H1 (cell line): ENCODE measurements at regions not wholly inside any gene's neighbourhood (a gene's known extent, or its start where the extent isn't known, plus 50 kb on each side); places are given as distances from the start of the nearest gene placed in this dataset.

ENCODE experiments used
- CTCF ChIA-PET: fragments of 300-600 bp; sonication (Branson Sonifier 250); formaldehyde crosslinking; loops from one replicate; lab custom pipeline; 2021; ENCODE audit not compliant: partially characterized antibody; lab: Charles Lee
- POLR2A ChIA-PET: fragments of 300-600 bp; sonication (Branson Sonifier 250); formaldehyde crosslinking; loops from one replicate; lab custom pipeline; 2021; ENCODE audit warnings: inconsistent platforms; ENCODE audit not compliant: partially characterized antibody; lab: Charles Lee
- DNase-seq, 2 experiments: peaks; one replicate each; pipeline versions ENCODE4 v3.0.0 to v3.0.0-alpha.2; 2010 to 2022; ENCODE audit warnings: low spot score in 2 of 2, low read depth in 1 of 2, mixed read lengths in 1 of 2
- FAIRE-seq: peaks from 2 replicates; lab custom pipeline; 2011; peaks lifted over from hg19 to GRCh38; lab: Jason Lieb, UNC
- H2AFZ ChIP-seq: 2 replicates; pipeline ENCODE4 v1.8.1; 2012; ENCODE audit warnings: low read length, inconsistent platforms
- H2AK5ac ChIP-seq: 2 replicates; pipeline ENCODE4 v1.6.1; 2013; ENCODE audit warnings: low read depth, low read length
- H2BK120ac ChIP-seq: replicated peaks from 2 replicates; pipeline ENCODE3; 2013; ENCODE audit warnings: low read depth, low read length, inconsistent platforms
- H2BK12ac ChIP-seq: 2 replicates; pipeline ENCODE4 v1.6.1; 2013; ENCODE audit warnings: low read depth, low read length
- H2BK15ac ChIP-seq: 2 replicates; pipeline ENCODE4 v1.6.1; 2013; ENCODE audit warnings: low read length
- H2BK20ac ChIP-seq: 2 replicates; pipeline ENCODE4 v1.6.1; 2013; ENCODE audit warnings: low read length
- H2BK5ac ChIP-seq: 2 replicates; pipeline ENCODE4 v1.6.1; 2013; ENCODE audit warnings: low read depth, low read length
- H3K14ac ChIP-seq: 2 replicates; pipeline ENCODE4 v1.6.1; 2013; ENCODE audit warnings: inconsistent platforms; ENCODE audit not compliant: insufficient read length
- H3K18ac ChIP-seq: 2 replicates; pipeline ENCODE4 v1.6.1; 2013; ENCODE audit warnings: low read length; ENCODE audit errors: extremely low read depth
- H3K23ac ChIP-seq: 2 replicates; pipeline ENCODE4 v1.6.1; 2013; ENCODE audit warnings: inconsistent platforms; ENCODE audit not compliant: insufficient read length
- H3K23me2 ChIP-seq: 2 replicates; pipeline ENCODE4 v1.6.1; 2013; ENCODE audit warnings: low read depth, low read length
- H3K27ac ChIP-seq: 2 replicates; pipeline ENCODE4 v1.6.1; 2011; ENCODE audit warnings: low read depth, low read length, inconsistent platforms
- H3K27me3 ChIP-seq, 4 experiments: replicated peaks in 1 of 4; 1 replicate in 1 of 4; 2 replicates in 3 of 4; pipeline versions ENCODE4 v1.6.1 to v1.8.1; 2011 to 2013; ENCODE audit warnings: low read length in 3 of 4, mild to moderate bottlenecking in 3 of 4, inconsistent platforms in 2 of 4, mixed read lengths in 2 of 4, moderate library complexity in 1 of 4; ENCODE audit not compliant: control insufficient read depth in 3 of 4, insufficient read depth in 3 of 4; ENCODE audit errors: extremely low read depth in 1 of 4
- H3K36me3 ChIP-seq, 4 experiments: 2 replicates each; pipeline versions ENCODE4 v1.6.1 to v1.8.1; 2011 to 2013; ENCODE audit warnings: mild to moderate bottlenecking in 4 of 4, low read length in 3 of 4, moderate library complexity in 2 of 4, control low read depth in 1 of 4, inconsistent platforms in 1 of 4; ENCODE audit not compliant: insufficient read depth in 4 of 4, control insufficient read depth in 2 of 4
- H3K4ac ChIP-seq: replicated peaks from 2 replicates; pipeline ENCODE3; 2013; ENCODE audit warnings: low read length, low read depth, mixed read lengths, inconsistent platforms; ENCODE audit not compliant: insufficient read length
- H3K4me1 ChIP-seq, 4 experiments: replicated peaks in 1 of 4; 1 replicate in 1 of 4; 2 replicates in 3 of 4; pipeline versions ENCODE4 v1.6.1 to v1.8.1; 2011 to 2013; ENCODE audit warnings: low read length in 3 of 4, inconsistent platforms in 2 of 4, mixed read lengths in 1 of 4; ENCODE audit not compliant: insufficient read depth in 4 of 4, control insufficient read depth in 3 of 4
- H3K4me2 ChIP-seq, 2 experiments: 2 replicates each; pipeline versions ENCODE4 v1.6.1 to v1.8.1; 2011 to 2013; ENCODE audit warnings: low read depth in 2 of 2, low read length in 2 of 2, control low read depth in 1 of 2, inconsistent platforms in 1 of 2, mild to moderate bottlenecking in 1 of 2; ENCODE audit not compliant: insufficient read depth in 1 of 2
- H3K4me3 ChIP-seq, 4 experiments: fragments of 200-600, 300-600 bp in 1 of 4; sonication (generic), shearing (Covaris generic), sonication (Bioruptor Twin) in 1 of 4; 2 replicates each; pipeline versions ENCODE4 v1.5.1 to v1.8.1; 2011 to 2016; ENCODE audit warnings: low read length in 4 of 4, low read depth in 3 of 4, control low read depth in 2 of 4, inconsistent platforms in 2 of 4, mild to moderate bottlenecking in 2 of 4, mixed read lengths in 1 of 4, moderate library complexity in 1 of 4; ENCODE audit not compliant: insufficient read depth in 2 of 4; ENCODE audit errors: extremely low read depth in 1 of 4
- H3K56ac ChIP-seq: replicated peaks from 2 replicates; pipeline ENCODE3; 2013; ENCODE audit warnings: low read depth, mild to moderate bottlenecking, mixed read lengths, low read length, inconsistent platforms; ENCODE audit not compliant: insufficient read length
- H3K79me1 ChIP-seq: 2 replicates; pipeline ENCODE4 v1.6.1; 2013; ENCODE audit warnings: low read depth, low read length, control low read depth
- H3K79me2 ChIP-seq, 2 experiments: 2 replicates each; pipeline versions ENCODE4 v1.6.1 to v1.8.1; 2012 to 2013; ENCODE audit warnings: low read length in 2 of 2, mild to moderate bottlenecking in 2 of 2, inconsistent platforms in 1 of 2; ENCODE audit not compliant: insufficient read depth in 2 of 2, control insufficient read depth in 1 of 2
- H3K9ac ChIP-seq, 4 experiments: replicated peaks in 1 of 4; 1 replicate in 1 of 4; 2 replicates in 3 of 4; pipeline versions ENCODE4 v1.6.1 to v1.8.1; 2011 to 2013; ENCODE audit warnings: low read depth in 3 of 4, low read length in 3 of 4, control low read depth in 2 of 4, mild to moderate bottlenecking in 2 of 4, moderate library complexity in 2 of 4, inconsistent platforms in 1 of 4; ENCODE audit errors: extremely low read depth in 1 of 4
- H3K9me3 ChIP-seq, 2 experiments: 2 replicates each; pipeline versions ENCODE4 v1.6.1 to v1.8.1; 2012 to 2013; ENCODE audit warnings: mild to moderate bottlenecking in 2 of 2, moderate library complexity in 2 of 2, control low read depth in 1 of 2, inconsistent platforms in 1 of 2, low read depth in 1 of 2, low read length in 1 of 2, mixed read lengths in 1 of 2; ENCODE audit not compliant: insufficient read depth in 2 of 2
- H4K20me1 ChIP-seq, 2 experiments: replicated peaks in 1 of 2; 2 replicates each; pipeline versions ENCODE3 to v1.8.1; 2011 to 2013; ENCODE audit warnings: inconsistent platforms in 2 of 2, low read length in 2 of 2, mild to moderate bottlenecking in 1 of 2; ENCODE audit not compliant: insufficient read depth in 2 of 2, control insufficient read depth in 1 of 2
- H4K5ac ChIP-seq: 2 replicates; pipeline ENCODE4 v1.6.1; 2013; ENCODE audit warnings: low read length, low read depth, mixed read lengths, inconsistent platforms; ENCODE audit not compliant: insufficient read length
- H4K8ac ChIP-seq: 2 replicates; pipeline ENCODE4 v1.8.0; 2013; ENCODE audit warnings: mild to moderate bottlenecking, moderate library complexity, low read length, inconsistent platforms; ENCODE audit not compliant: insufficient read depth; ENCODE audit errors: extremely low read depth
- H4K91ac ChIP-seq: replicated peaks from 2 replicates; pipeline ENCODE3; 2013; ENCODE audit warnings: low read length, mixed read lengths, inconsistent platforms; ENCODE audit not compliant: insufficient read length
- CEBPB ChIP-seq: IDR thresholded peaks from 2 replicates; pipeline ENCODE4 v1.6.1; 2012; ENCODE audit warnings: low read depth, low read length
- CHD2 ChIP-seq: IDR thresholded peaks from 2 replicates; pipeline ENCODE4 v1.6.1; 2012; ENCODE audit warnings: low read length, improper control_type of control experiment
- EZH2 ChIP-seq: fragments of 200-600 bp; sonication (generic); IDR thresholded peaks from 2 replicates; pipeline ENCODE4 v1.7.1; 2012; ENCODE audit warnings: low read depth, mild to moderate bottlenecking, moderate library complexity, low read length, inconsistent platforms; ENCODE audit not compliant: severe bottlenecking
- HDAC2 ChIP-seq, 2 experiments: fragments of 300-600 bp in 1 of 2; sonication (generic) in 1 of 2; IDR thresholded peaks; 2 replicates each; pipeline ENCODE4 v1.6.1; 2011 to 2012; ENCODE audit warnings: low read depth in 2 of 2, low read length in 2 of 2, mild to moderate bottlenecking in 2 of 2, moderate library complexity in 2 of 2, borderline replicate concordance in 1 of 2, inconsistent platforms in 1 of 2
- JUN ChIP-seq: IDR thresholded peaks from 2 replicates; pipeline ENCODE4 v1.6.1; 2011; ENCODE audit warnings: low read depth, mild to moderate bottlenecking, improper control_type of control experiment, low read length
- MAFK ChIP-seq: IDR thresholded peaks from 2 replicates; pipeline ENCODE4 v1.6.1; 2012; ENCODE audit warnings: low read depth, mild to moderate bottlenecking, improper control_type of control experiment, low read length
- RFX5 ChIP-seq: IDR thresholded peaks from 2 replicates; pipeline ENCODE4 v1.6.1; 2011; ENCODE audit warnings: low read depth, low read length, improper control_type of control experiment, borderline replicate concordance
- RNF2 ChIP-seq: fragments of 200-900, 300-1000 bp; sonication (generic); IDR thresholded peaks from 2 replicates; pipeline ENCODE4 v1.7.1; 2016; ENCODE audit warnings: borderline replicate concordance, low read depth, mild to moderate bottlenecking, antibody characterized with exemption, low read length; ENCODE audit not compliant: poor library complexity, severe bottlenecking; ENCODE audit errors: missing control alignments
- TAF7 ChIP-seq: optimal IDR thresholded peaks from 2 replicates; pipeline ENCODE3; 2011; ENCODE audit warnings: low read depth, mild to moderate bottlenecking, inconsistent platforms, low read length, moderate library complexity, borderline replicate concordance
- WGBS, 2 experiments: shearing (Covaris generic) in 1 of 2; methylation state at CpG; one replicate each; pipeline versions ENCODE4 v1.1.6 to v1.1.7; 2013 to 2015; ENCODE audit warnings: low lambda C conversion rate in 2 of 2, mixed read lengths in 2 of 2, inconsistent platforms in 1 of 2, low coverage in 1 of 2, missing lambda C conversion rate in 1 of 2; ENCODE audit not compliant: insufficient replicate concordance in 2 of 2, insufficient coverage in 1 of 2, insufficient read length in 1 of 2; ENCODE audit errors: extremely low coverage in 1 of 2, missing lambda C conversion rate in 1 of 2; 5-methylcytosine and 5-hydroxymethylcytosine counted together

DNA sequence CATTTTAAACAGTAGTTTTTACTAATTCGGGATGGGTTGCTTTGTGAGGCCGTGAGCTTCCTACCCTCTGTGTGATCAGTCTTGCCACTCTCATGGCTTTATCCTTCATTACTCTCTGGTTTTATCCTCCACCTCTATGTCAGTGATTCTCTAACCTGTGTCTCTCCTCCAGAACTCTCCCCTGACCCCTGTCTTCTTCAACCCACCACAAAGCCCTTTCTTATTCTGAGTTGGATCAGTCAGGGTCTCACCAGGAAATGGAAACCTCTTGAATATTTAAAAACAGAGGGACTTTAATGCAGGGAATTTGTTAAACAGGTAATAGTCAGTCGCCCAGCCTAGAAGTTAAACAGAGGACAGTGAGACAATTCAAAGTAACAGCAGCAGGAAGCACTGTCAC lies 64.2 kb upstream of the ADPGK start:
- Histone ChIP-seq H3K9me3 (no peaks in the 10 kb centered on the region), H2BK15ac (no peak overlapping the region), H3K4me3 (no peak overlapping the region), H3K79me2 (no peaks in the 10 kb centered on the region), H4K20me1 (no peaks in the 10 kb centered on the region), H2BK20ac (no peak overlapping the region), H3K14ac (no peak overlapping the region), H3K4me1 (peaks cover 5 to 10% (median 6%) of the 10 kb centered on the region in 4 experiments; a peak in 6 of 7 replicates), H3K27ac (no peak overlapping the region), H4K5ac (no peak overlapping the region), H2BK5ac (0 out of 2 replicates have a peak overlapping the region, but pooled peaks have one; percentile 21), H3K4ac (no peak overlapping the region), H3K18ac (no peak overlapping the region), H2AFZ (no peak overlapping the region), H4K8ac (no peak overlapping the region), H3K23me2 (no peaks in the 10 kb centered on the region), H3K36me3 (no peaks in the 10 kb centered on the region), H2BK12ac (no peak overlapping the region), H3K9ac (no peak overlapping the region), H2BK120ac (no peak overlapping the region), H2AK5ac (no peak overlapping the region), H3K4me2 (peak overlapping the region; percentile 33 to 53; a peak in 2 of 4 replicates), H3K79me1 (no peaks in the 10 kb centered on the region), H3K27me3 (no peaks in the 10 kb centered on the region), H4K91ac (no peak overlapping the region), H3K56ac (no peak overlapping the region), H3K23ac (no peak overlapping the region)
- no peak for FAIRE-seq
- no peak for TF ChIP-seq EZH2
- no peak for TF ChIP-seq HDAC2 (IDR thresholded peaks at IDR 0.05; ENCODE audit: borderline replicate concordance in 1 of 2, low read depth in 2 of 2, low read length in 2 of 2)
- no peak for TF ChIP-seq RNF2
- TF ChIP-seq TAF7 = no peak
- TF ChIP-seq JUN = no peak
- no peak for TF ChIP-seq RFX5
- no peak for TF ChIP-seq CHD2
- no peak for TF ChIP-seq MAFK
- no peak for TF ChIP-seq CEBPB
- 58% methylated on average over 3 of the region's 3 CpGs; no CpG with 5 or more reads in 1 of the 2 experiments for WGBS, 2 experiments
- no peak for DNase-seq
- CTCF ChIA-PET = no interaction called here
- POLR2A ChIA-PET = no interaction called here
